HG02678 (cell line): ENCODE measurements at regions not wholly inside any gene's neighbourhood (a gene's known extent, or its start where the extent isn't known, plus 50 kb on each side); places are given as distances from the start of the nearest gene placed in this dataset.

ENCODE experiments used
- ATAC-seq: cut with Tn5 transposase; IDR thresholded peaks from one replicate; pipeline ENCODE4 v1.9.1; 2021; ENCODE audit warnings: mild to moderate bottlenecking, moderate library complexity; ENCODE audit not compliant: unreplicated experiment

- no peak for ATAC-seq
Measured at GRCh38 chr5:2506603-2507002, 244.9 kb downstream of the IRX2 start.

GRCh38 chr5:2505217-2505616, 246.3 kb downstream of the IRX2 start:
- ATAC-seq, result no peak

GRCh38 chr5:2502970-2503594, 248.4 kb downstream of the IRX2 start:
- no peak for ATAC-seq

- ATAC-seq, result no peak
Measured at GRCh38 chr5:2499917-2500316, 251.6 kb downstream of the IRX2 start.

- no peak for ATAC-seq
Measured at GRCh38 chr5:2496891-2497290, 254.6 kb downstream of the IRX2 start.

- ATAC-seq, result no peak
Measured at GRCh38 chr5:2496126-2496525, 255.4 kb downstream of the IRX2 start.

GRCh38 chr5:2493356-2493755, 258.1 kb downstream of the IRX2 start:
- ATAC-seq, result no peak

- no peak for ATAC-seq
Measured at GRCh38 chr5:2492476-2492875, 259.0 kb downstream of the IRX2 start.

- no peak for ATAC-seq
Measured at GRCh38 chr5:2491846-2492245, 259.6 kb downstream of the IRX2 start.

- ATAC-seq, result no peak
Measured at GRCh38 chr5:2489306-2489705, 262.2 kb downstream of the IRX2 start.

GRCh38 chr5:2488593-2488992, 262.9 kb downstream of the IRX2 start:
- ATAC-seq, result no peak

GRCh38 chr5:2487152-2487763, 264.2 kb downstream of the IRX2 start:
- ATAC-seq, result no peak

GRCh38 chr5:2486373-2486772, 265.1 kb downstream of the IRX2 start:
- no peak for ATAC-seq

- ATAC-seq, result no peak
Measured at GRCh38 chr5:2482778-2483177, 268.7 kb downstream of the IRX2 start.

- no peak for ATAC-seq
Measured at GRCh38 chr5:2480871-2481270, 270.6 kb downstream of the IRX2 start.

- no peak for ATAC-seq
Measured at GRCh38 chr5:2475902-2476301, 275.6 kb downstream of the IRX2 start.

GRCh38 chr5:2472670-2473069, 278.8 kb downstream of the IRX2 start:
- no peak for ATAC-seq

GRCh38 chr5:2471152-2471879, 280.2 kb downstream of the IRX2 start:
- no peak for ATAC-seq

- ATAC-seq, result no peak
Measured at GRCh38 chr5:2466966-2467365, 284.5 kb downstream of the IRX2 start.

GRCh38 chr5:2465383-2465782, 286.1 kb downstream of the IRX2 start:
- ATAC-seq, result no peak

GRCh38 chr5:2464141-2464540, 287.3 kb downstream of the IRX2 start:
- no peak for ATAC-seq
